H9 (cell line): ENCODE measurements at regions not wholly inside any gene's neighbourhood (a gene's known extent, or its start where the extent isn't known, plus 50 kb on each side); places are given as distances from the start of the nearest gene placed in this dataset.

Experiments
- DNase-seq: peaks from one replicate; pipeline ENCODE4 v3.0.0-alpha.2; 2017
- H2AFZ ChIP-seq: one replicate; pipeline ENCODE4 v1.6.1; 2013; ENCODE audit warnings: mild to moderate bottlenecking, low read length, control low read depth, moderate library complexity
- H2AK5ac ChIP-seq: 2 replicates; pipeline ENCODE4 v1.6.1; 2013; ENCODE audit warnings: low read length, control low read depth, mixed read lengths; ENCODE audit not compliant: insufficient read length
- H2BK120ac ChIP-seq: one replicate; pipeline ENCODE4 v1.6.1; 2013; ENCODE audit warnings: low read depth, mild to moderate bottlenecking, low read length, control low read depth, inconsistent platforms; ENCODE audit not compliant: poor library complexity, severe bottlenecking
- H2BK12ac ChIP-seq: 2 replicates; pipeline ENCODE4 v1.6.1; 2013; ENCODE audit warnings: low read length, control low read depth, mixed read lengths, low read depth; ENCODE audit not compliant: insufficient read length
- H2BK15ac ChIP-seq: 2 replicates; pipeline ENCODE4 v1.6.1; 2013; ENCODE audit warnings: low read depth, low read length, control low read depth
- H2BK20ac ChIP-seq: one replicate; pipeline ENCODE4 v1.6.1; 2013; ENCODE audit warnings: low read depth, mild to moderate bottlenecking, low read length, control low read depth, inconsistent platforms; ENCODE audit not compliant: poor library complexity, severe bottlenecking
- H2BK5ac ChIP-seq: 2 replicates; pipeline ENCODE4 v1.6.1; 2013; ENCODE audit warnings: low read length, control low read depth, mixed read lengths; ENCODE audit not compliant: insufficient read length
- H3K14ac ChIP-seq: 2 replicates; pipeline ENCODE4 v1.6.1; 2013; ENCODE audit warnings: low read length, control low read depth; ENCODE audit not compliant: insufficient read depth
- H3K18ac ChIP-seq: 2 replicates; pipeline ENCODE4 v1.6.1; 2013; ENCODE audit warnings: low read depth, mild to moderate bottlenecking, mixed read lengths, low read length, control low read depth; ENCODE audit not compliant: insufficient read length
- H3K23ac ChIP-seq: 2 replicates; pipeline ENCODE4 v1.6.1; 2013; ENCODE audit warnings: low read length, control low read depth, mixed read lengths, low read depth; ENCODE audit not compliant: insufficient read length
- H3K23me2 ChIP-seq: 2 replicates; pipeline ENCODE4 v1.6.1; 2013; ENCODE audit warnings: low read depth, mild to moderate bottlenecking, mixed read lengths, low read length, control low read depth; ENCODE audit not compliant: insufficient read length, poor library complexity, severe bottlenecking
- H3K27ac ChIP-seq: 2 replicates; pipeline ENCODE4 v1.5.1; 2013; ENCODE audit warnings: low read length, control low read depth, mixed read lengths, low read depth; ENCODE audit not compliant: insufficient read length
- H3K27me3 ChIP-seq: 2 replicates; pipeline ENCODE4 v1.6.1; 2013; ENCODE audit warnings: low read length, control low read depth, inconsistent platforms; ENCODE audit not compliant: insufficient read depth
- H3K4ac ChIP-seq: 2 replicates; pipeline ENCODE4 v1.6.1; 2013; ENCODE audit warnings: low read depth, mild to moderate bottlenecking, control low read depth, inconsistent platforms, low read length, moderate library complexity
- H3K4me1 ChIP-seq: 2 replicates; pipeline ENCODE4 v1.6.1; 2013; ENCODE audit warnings: low read length, control low read depth, inconsistent platforms; ENCODE audit not compliant: insufficient read depth
- H3K4me2 ChIP-seq: 2 replicates; pipeline ENCODE4 v1.6.1; 2013; ENCODE audit warnings: low read length, control low read depth, mixed read lengths; ENCODE audit not compliant: insufficient read length, insufficient read depth
- H3K56ac ChIP-seq: 2 replicates; pipeline ENCODE4 v1.6.1; 2013; ENCODE audit warnings: low read depth, mild to moderate bottlenecking, mixed read lengths, low read length, control low read depth; ENCODE audit not compliant: insufficient read length
- H3K79me1 ChIP-seq: 2 replicates; pipeline ENCODE4 v1.6.1; 2013; ENCODE audit warnings: low read depth, mild to moderate bottlenecking, moderate library complexity, low read length, control low read depth, inconsistent platforms; ENCODE audit not compliant: insufficient read depth, poor library complexity, severe bottlenecking
- H3K79me2 ChIP-seq: 2 replicates; pipeline ENCODE4 v1.6.1; 2013; ENCODE audit warnings: low read length, control low read depth, inconsistent platforms; ENCODE audit not compliant: insufficient read depth
- H3K9ac ChIP-seq: 2 replicates; pipeline ENCODE4 v1.6.1; 2013; ENCODE audit warnings: low read length, control low read depth, mixed read lengths; ENCODE audit not compliant: insufficient read length; ENCODE audit errors: extremely low read depth
- H3K9me3 ChIP-seq: one replicate; pipeline ENCODE4 v1.6.1; 2013; ENCODE audit warnings: low read depth, low read length, inconsistent platforms; ENCODE audit not compliant: control insufficient read depth
- H3T11ph ChIP-seq: one replicate; pipeline ENCODE4 v1.6.1; 2013; ENCODE audit warnings: mild to moderate bottlenecking, low read length, control low read depth, inconsistent platforms
- H4K20me1 ChIP-seq: one replicate; pipeline ENCODE4 v1.6.1; 2013; ENCODE audit not compliant: control insufficient read depth, insufficient read length, insufficient read depth
- H4K5ac ChIP-seq: 2 replicates; pipeline ENCODE4 v1.6.1; 2013; ENCODE audit warnings: low read depth, mild to moderate bottlenecking, mixed read lengths, low read length, control low read depth; ENCODE audit not compliant: insufficient read length
- H4K8ac ChIP-seq: replicated peaks from 2 replicates; pipeline ENCODE4 v1.6.1; 2013; ENCODE audit warnings: low read length, control low read depth, mixed read lengths, low read depth; ENCODE audit not compliant: insufficient read length
- H4K91ac ChIP-seq: 2 replicates; pipeline ENCODE4 v1.6.1; 2013; ENCODE audit warnings: low read depth, mild to moderate bottlenecking, moderate library complexity, mixed read lengths, low read length, control low read depth; ENCODE audit not compliant: insufficient read length
- H3K27ac Mint-ChIP-seq, 3 experiments: 2 replicates in 2 of 3; 3 replicates in 1 of 3; pipeline ENCODE4 v1.8.0; 2020 to 2021; ENCODE audit warnings: mixed read lengths in 3 of 3, mild to moderate bottlenecking in 1 of 3, moderate library complexity in 1 of 3
- H3K27me3 Mint-ChIP-seq: 2 replicates; pipeline ENCODE4 v1.8.0; 2021; ENCODE audit warnings: low read depth, mild to moderate bottlenecking, moderate library complexity, mixed read lengths
- H3K36me3 Mint-ChIP-seq, 3 experiments: 2 replicates in 2 of 3; 3 replicates in 1 of 3; pipeline ENCODE4 v1.8.0; 2020 to 2021; ENCODE audit warnings: low read depth in 3 of 3, mixed read lengths in 3 of 3; ENCODE audit not compliant: insufficient read depth in 1 of 3
- H3K4me1 Mint-ChIP-seq, 2 experiments: 2 replicates each; pipeline ENCODE4 v1.8.0; 2020; ENCODE audit warnings: mixed read lengths in 2 of 2
- H3K4me3 Mint-ChIP-seq, 2 experiments: 2 replicates in 1 of 2; 3 replicates in 1 of 2; pipeline ENCODE4 v1.8.0; 2020 to 2021; ENCODE audit warnings: mild to moderate bottlenecking in 2 of 2, mixed read lengths in 2 of 2, moderate library complexity in 1 of 2
- H3K9me3 Mint-ChIP-seq, 2 experiments: 2 replicates in 1 of 2; 3 replicates in 1 of 2; pipeline ENCODE4 v1.8.0; 2020; ENCODE audit warnings: mild to moderate bottlenecking in 2 of 2, mixed read lengths in 2 of 2, moderate library complexity in 1 of 2
- WGBS: extraction: QIAGEN DNeasy Blood & Tissue Kit; methylation state at CpG from one replicate; pipeline ENCODE4 v1.1.7; 2013; ENCODE audit warnings: missing lambda C conversion rate, low lambda C conversion rate, mixed read lengths; ENCODE audit not compliant: insufficient read length; ENCODE audit errors: extremely low coverage; 5-methylcytosine and 5-hydroxymethylcytosine counted together
- TF ChIP-seq, protein P1 (sequence below): fragments of 200-600 bp; sonication (generic); conservative IDR thresholded peaks from 3 replicates; pipeline ENCODE4 v1.8.0; 2021; ENCODE audit warnings: antibody characterized with exemption, mild to moderate bottlenecking

DNA sequence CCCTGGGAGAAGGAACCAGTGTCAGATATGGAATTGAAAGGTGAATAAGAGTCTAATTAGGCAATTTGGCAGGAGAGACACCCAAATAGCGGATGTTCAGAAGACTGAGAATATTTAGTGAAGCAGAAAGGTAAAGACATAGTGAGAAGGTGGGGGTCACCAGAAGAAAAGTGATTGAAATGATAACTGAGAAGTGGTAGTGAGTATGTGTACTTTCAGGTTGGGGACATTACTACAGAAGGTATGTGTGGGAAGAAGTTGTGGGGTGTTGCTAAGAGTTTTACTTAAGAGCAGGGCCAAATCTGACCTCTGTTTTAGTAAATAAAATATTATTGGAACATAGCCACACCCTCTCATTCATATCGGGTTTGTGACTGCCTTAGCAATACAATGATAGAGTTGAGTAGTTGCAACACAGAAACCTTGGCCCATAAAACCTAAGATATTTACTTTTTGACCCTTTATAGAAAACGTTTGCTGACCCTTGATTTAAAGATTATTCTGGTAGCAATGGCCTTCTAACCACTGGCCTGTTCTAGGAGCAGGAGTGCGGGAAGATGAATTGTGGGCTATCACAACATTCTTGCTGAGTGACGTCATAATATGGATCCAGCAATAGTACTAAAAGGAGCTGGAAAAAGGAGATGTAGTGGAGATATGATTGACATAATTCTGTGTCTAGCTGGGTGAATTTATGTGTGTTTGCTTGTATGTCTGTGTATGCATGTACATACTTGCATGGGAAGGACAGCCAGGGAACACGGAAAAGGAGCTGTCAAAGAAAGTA is 115.3 kb downstream of the HS3ST1 start:
- WGBS: no CpG with 5 or more reads among the region's 6 CpGs
- H3K27me3 ChIP-seq: no peaks in the 10 kb centered on the region
- no peaks in the 10 kb centered on the region for H3K9me3 ChIP-seq
- H3K79me1 ChIP-seq: no peaks in the 10 kb centered on the region
- H4K8ac ChIP-seq: no peak overlapping the region
- Mint-ChIP-seq H3K9me3 (peaks cover 17 to 19% of the 10 kb centered on the region in 2 experiments; a peak in 4 of 5 replicates), H3K27ac (no peak overlapping the region), H3K36me3 (peaks cover 2 to 19% (median 8%) of the 10 kb centered on the region in 3 experiments; a peak in 5 of 7 replicates), H3K4me3 (no peak overlapping the region), H3K4me1 (peaks cover 0 to 2% of the 10 kb centered on the region in 2 experiments; a peak in 2 of 4 replicates), H3K27me3 (no peaks in the 10 kb centered on the region)
- H3K4me2 ChIP-seq: no peak overlapping the region
- no peak overlapping the region for H2AFZ ChIP-seq
- H2BK12ac ChIP-seq: no peak overlapping the region
- TF ChIP-seq, protein P1, sequence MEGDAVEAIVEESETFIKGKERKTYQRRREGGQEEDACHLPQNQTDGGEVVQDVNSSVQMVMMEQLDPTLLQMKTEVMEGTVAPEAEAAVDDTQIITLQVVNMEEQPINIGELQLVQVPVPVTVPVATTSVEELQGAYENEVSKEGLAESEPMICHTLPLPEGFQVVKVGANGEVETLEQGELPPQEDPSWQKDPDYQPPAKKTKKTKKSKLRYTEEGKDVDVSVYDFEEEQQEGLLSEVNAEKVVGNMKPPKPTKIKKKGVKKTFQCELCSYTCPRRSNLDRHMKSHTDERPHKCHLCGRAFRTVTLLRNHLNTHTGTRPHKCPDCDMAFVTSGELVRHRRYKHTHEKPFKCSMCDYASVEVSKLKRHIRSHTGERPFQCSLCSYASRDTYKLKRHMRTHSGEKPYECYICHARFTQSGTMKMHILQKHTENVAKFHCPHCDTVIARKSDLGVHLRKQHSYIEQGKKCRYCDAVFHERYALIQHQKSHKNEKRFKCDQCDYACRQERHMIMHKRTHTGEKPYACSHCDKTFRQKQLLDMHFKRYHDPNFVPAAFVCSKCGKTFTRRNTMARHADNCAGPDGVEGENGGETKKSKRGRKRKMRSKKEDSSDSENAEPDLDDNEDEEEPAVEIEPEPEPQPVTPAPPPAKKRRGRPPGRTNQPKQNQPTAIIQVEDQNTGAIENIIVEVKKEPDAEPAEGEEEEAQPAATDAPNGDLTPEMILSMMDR: no peak
- no peak overlapping the region for H4K91ac ChIP-seq
- H3T11ph ChIP-seq: no peak overlapping the region
- no peak overlapping the region for H3K9ac ChIP-seq
- no peak for DNase-seq
- no peak overlapping the region for H3K18ac ChIP-seq
- H3K23ac ChIP-seq: no peak overlapping the region
- no peak overlapping the region for H2AK5ac ChIP-seq
- no peak overlapping the region for H3K56ac ChIP-seq
- no peaks in the 10 kb centered on the region for H3K79me2 ChIP-seq
- H3K27ac ChIP-seq: no peak overlapping the region
- no peak overlapping the region for H2BK20ac ChIP-seq
- no peak overlapping the region for H2BK120ac ChIP-seq
- H4K5ac ChIP-seq: no peak overlapping the region
- no peaks in the 10 kb centered on the region for H3K4me1 ChIP-seq
- H2BK5ac ChIP-seq: no peak overlapping the region
- H2BK15ac ChIP-seq: no peak overlapping the region
- no peaks in the 10 kb centered on the region for H4K20me1 ChIP-seq
- no peak overlapping the region for H3K4ac ChIP-seq
- H3K14ac ChIP-seq: no peak overlapping the region
- H3K23me2 ChIP-seq: no peaks in the 10 kb centered on the region
